HUDEP-2 (cell line): ENCODE measurements at regions not wholly inside any gene's neighbourhood (a gene's known extent, or its start where the extent isn't known, plus 50 kb on each side); places are given as distances from the start of the nearest gene placed in this dataset.
"Not testable (repeated sequence)": the region's sequence is repeated elsewhere in the genome, so short reads cannot be mapped to it uniquely, and the experiment has no call there.

Experiments used
- DNase-seq, 76 experiments: peaks; one replicate each; lab custom pipeline; 2025; ENCODE audit not compliant: unreplicated experiment in 76 of 76; lab: John Stamatoyannopoulos, UW

GRCh38 chr4:59689149-59689548, 1511.0 kb upstream of the ADGRL3 start:
- DNase-seq, result no peak

GRCh38 chr4:59695355-59696053, 1504.6 kb upstream of the ADGRL3 start:
- no peak for DNase-seq

- no peak for DNase-seq
Measured at GRCh38 chr4:59698041-59698440, 1502.1 kb upstream of the ADGRL3 start.

GRCh38 chr4:59700651-59701050, 1499.5 kb upstream of the ADGRL3 start:
- DNase-seq, result no peak

- no peak for DNase-seq
Measured at GRCh38 chr4:59704616-59705015, 1495.5 kb upstream of the ADGRL3 start.

GRCh38 chr4:59712470-59712869, 1487.7 kb upstream of the ADGRL3 start:
- no peak for DNase-seq

- DNase-seq, result not testable (repeated sequence)
Measured at GRCh38 chr4:59724286-59724685, 1475.8 kb upstream of the ADGRL3 start.

- DNase-seq, result no peak
Measured at GRCh38 chr4:59727745-59728144, 1472.4 kb upstream of the ADGRL3 start.

- DNase-seq, result no peak
Measured at GRCh38 chr4:59728496-59728895, 1471.6 kb upstream of the ADGRL3 start.

- DNase-seq, result no peak
Measured at GRCh38 chr4:59729321-59729720, 1470.8 kb upstream of the ADGRL3 start.

- no peak for DNase-seq
Measured at GRCh38 chr4:59748433-59748832, 1451.7 kb upstream of the ADGRL3 start.

GRCh38 chr4:59759082-59759825, 1440.9 kb upstream of the ADGRL3 start:
- DNase-seq, result no peak

- DNase-seq, result no peak
Measured at GRCh38 chr4:59762344-59762743, 1437.8 kb upstream of the ADGRL3 start.

- no peak for DNase-seq
Measured at GRCh38 chr4:59770601-59771264, 1429.4 kb upstream of the ADGRL3 start.

- DNase-seq, result no peak
Measured at GRCh38 chr4:59772641-59773139, 1427.4 kb upstream of the ADGRL3 start.

- DNase-seq, result not testable (repeated sequence)
Measured at GRCh38 chr4:59780271-59780670, 1419.9 kb upstream of the ADGRL3 start.

GRCh38 chr4:59805176-59805575, 1395.0 kb upstream of the ADGRL3 start:
- no peak for DNase-seq

- DNase-seq, result no peak
Measured at GRCh38 chr4:59814402-59815010, 1385.6 kb upstream of the ADGRL3 start.

- no peak for DNase-seq
Measured at GRCh38 chr4:59818656-59819055, 1381.5 kb upstream of the ADGRL3 start.

- DNase-seq, result no peak
Measured at GRCh38 chr4:59823311-59823710, 1376.8 kb upstream of the ADGRL3 start.

- no peak for DNase-seq
Measured at GRCh38 chr4:59825104-59825503, 1375.0 kb upstream of the ADGRL3 start.
